IMR-90 (cell line): ENCODE measurements at regions not wholly inside any gene's neighbourhood (a gene's known extent, or its start where the extent isn't known, plus 50 kb on each side); places are given as distances from the start of the nearest gene placed in this dataset.

ENCODE experiments used
- ATAC-seq: fragments of 200-7000 bp; cut with Tn5 transposase; 2 replicates; pipeline ENCODE4 v1.9.1; 2020; ENCODE audit warnings: low read depth, mild to moderate bottlenecking, moderate library complexity
- BruUV-seq: library from RNA; stranded (reverse); fragments of 400-500 nt; replicated peaks from 2 replicates; lab custom pipeline; 2021; lab: Mats Ljungman, UMichigan
- CTCF ChIA-PET: fragments of 300-600 bp; formaldehyde crosslinking; extraction: SDS; loops from one replicate; lab custom pipeline; 2021; ENCODE audit warnings: antibody characterized with exemption; lab: Yijun Ruan, JAX
- POLR2A ChIA-PET: fragments of 300-600 bp; sonication (Branson Sonifier 250); formaldehyde crosslinking; loops from one replicate; lab custom pipeline; 2022; ENCODE audit warnings: antibody characterized with exemption; ENCODE audit not compliant: unreplicated experiment; lab: Charles Lee
- DNase-seq: peaks from one replicate; pipeline ENCODE4 v3.0.0; 2013
- H2AFZ ChIP-seq: replicated peaks from 2 replicates; pipeline ENCODE3; 2013; ENCODE audit warnings: low read length, mild to moderate bottlenecking; ENCODE audit not compliant: poor library complexity
- H2AK5ac ChIP-seq: 2 replicates; pipeline ENCODE4 v1.6.1; 2013; ENCODE audit warnings: low read depth, low read length, inconsistent platforms
- H2AK9ac ChIP-seq: replicated peaks from 2 replicates; pipeline ENCODE3; 2013; ENCODE audit warnings: mild to moderate bottlenecking, low read depth, low read length, moderate library complexity; ENCODE audit not compliant: poor library complexity
- H2BK120ac ChIP-seq: 2 replicates; pipeline ENCODE4 v1.6.1; 2013; ENCODE audit warnings: low read depth, low read length, inconsistent platforms
- H2BK15ac ChIP-seq: 3 replicates; pipeline ENCODE4 v1.6.1; 2013; ENCODE audit warnings: low read depth, low read length, inconsistent platforms
- H2BK20ac ChIP-seq: 2 replicates; pipeline ENCODE4 v1.6.1; 2013; ENCODE audit warnings: low read depth, mild to moderate bottlenecking, inconsistent platforms, low read length, moderate library complexity
- H2BK5ac ChIP-seq: 2 replicates; pipeline ENCODE4 v1.6.1; 2013; ENCODE audit warnings: mild to moderate bottlenecking, low read depth, low read length, inconsistent platforms; ENCODE audit not compliant: poor library complexity, severe bottlenecking
- H3K14ac ChIP-seq: replicated peaks from 2 replicates; pipeline ENCODE4 v1.6.1; 2013; ENCODE audit warnings: low read depth, low read length, inconsistent platforms
- H3K18ac ChIP-seq: 2 replicates; pipeline ENCODE4 v1.6.1; 2013; ENCODE audit warnings: low read depth, low read length, control low read depth
- H3K23ac ChIP-seq: 2 replicates; pipeline ENCODE4 v1.6.1; 2013; ENCODE audit warnings: low read depth, low read length, inconsistent platforms
- H3K27ac ChIP-seq: 2 replicates; pipeline ENCODE4 v1.5.1; 2013; ENCODE audit warnings: mild to moderate bottlenecking, control low read depth, low read length; ENCODE audit not compliant: insufficient read depth
- H3K27me3 ChIP-seq: 2 replicates; pipeline ENCODE4 v1.6.1; 2013; ENCODE audit warnings: low read length; ENCODE audit not compliant: control insufficient read depth, insufficient read depth
- H3K36me3 ChIP-seq: 2 replicates; pipeline ENCODE4 v1.6.1; 2013; ENCODE audit warnings: low read length, mixed read lengths; ENCODE audit not compliant: control insufficient read depth, insufficient read depth
- H3K4ac ChIP-seq: 2 replicates; pipeline ENCODE4 v1.6.1; 2013; ENCODE audit warnings: low read depth, low read length, inconsistent platforms
- H3K4me1 ChIP-seq: 2 replicates; pipeline ENCODE4 v1.6.1; 2013; ENCODE audit warnings: low read length, mixed read lengths; ENCODE audit not compliant: control insufficient read depth, insufficient read depth
- H3K4me2 ChIP-seq: 2 replicates; pipeline ENCODE4 v1.6.1; 2013; ENCODE audit warnings: low read depth, mild to moderate bottlenecking, control low read depth, low read length, moderate library complexity
- H3K4me3 ChIP-seq: 2 replicates; pipeline ENCODE4 v1.5.1; 2013; ENCODE audit warnings: low read depth, mild to moderate bottlenecking, control low read depth, low read length, moderate library complexity; ENCODE audit not compliant: insufficient read depth
- H3K56ac ChIP-seq: 2 replicates; pipeline ENCODE4 v1.6.1; 2013; ENCODE audit warnings: low read length, inconsistent platforms; ENCODE audit not compliant: insufficient read depth; ENCODE audit errors: extremely low read depth
- H3K79me1 ChIP-seq, 2 experiments: 2 replicates each; pipeline ENCODE4 v1.6.1; 2013; ENCODE audit warnings: low read length in 2 of 2, inconsistent platforms in 1 of 2, low read depth in 1 of 2
- H3K9ac ChIP-seq: 2 replicates; pipeline ENCODE4 v1.6.1; 2013; ENCODE audit warnings: low read depth, low read length, control low read depth
- H3K9me1 ChIP-seq: 2 replicates; pipeline ENCODE4 v1.6.1; 2013; ENCODE audit warnings: low read length, inconsistent platforms; ENCODE audit not compliant: insufficient read depth
- H3K9me3 ChIP-seq: 2 replicates; pipeline ENCODE4 v1.6.1; 2013; ENCODE audit warnings: low read length; ENCODE audit not compliant: control insufficient read depth, insufficient read depth
- H4K20me1 ChIP-seq: 2 replicates; pipeline ENCODE4 v1.6.1; 2013; ENCODE audit warnings: low read length, inconsistent platforms; ENCODE audit not compliant: insufficient read depth
- H4K5ac ChIP-seq: 2 replicates; pipeline ENCODE4 v1.6.1; 2013; ENCODE audit warnings: mild to moderate bottlenecking, low read depth, low read length, control low read depth
- H4K8ac ChIP-seq, 2 experiments: 2 replicates each; pipeline ENCODE4 v1.6.1; 2013; ENCODE audit warnings: low read depth in 2 of 2, low read length in 2 of 2, control low read depth in 1 of 2, inconsistent platforms in 1 of 2
- H4K91ac ChIP-seq: 2 replicates; pipeline ENCODE4 v1.6.1; 2013; ENCODE audit warnings: low read depth, low read length, inconsistent platforms; ENCODE audit not compliant: insufficient read depth
- BHLHE40 ChIP-seq: fragments of 150-350 bp; IDR thresholded peaks from 2 replicates; pipeline ENCODE4 v1.6.1; 2016; ENCODE audit warnings: mild to moderate bottlenecking, low read depth, low read length
- CEBPB ChIP-seq: IDR thresholded peaks from 2 replicates; pipeline ENCODE4 v1.6.1; 2012; ENCODE audit warnings: low read depth, low read length, improper control_type of control experiment
- CHD1 ChIP-seq: IDR thresholded peaks from 2 replicates; pipeline ENCODE4 v1.6.1; 2012; ENCODE audit warnings: low read depth, low read length, improper control_type of control experiment
- FOS ChIP-seq: fragments of 150-350 bp; IDR thresholded peaks from 2 replicates; pipeline ENCODE4 v1.6.1; 2016; ENCODE audit warnings: low read depth, low read length
- MAFK ChIP-seq: IDR thresholded peaks from 2 replicates; pipeline ENCODE4 v1.6.1; 2012; ENCODE audit warnings: low read depth, low read length, improper control_type of control experiment
- MAZ ChIP-seq: IDR thresholded peaks from 2 replicates; pipeline ENCODE4 v1.6.1; 2012; ENCODE audit warnings: low read depth, mild to moderate bottlenecking, low read length, improper control_type of control experiment, moderate library complexity, borderline replicate concordance
- MXI1 ChIP-seq: IDR thresholded peaks from 2 replicates; pipeline ENCODE4 v1.6.1; 2012; ENCODE audit warnings: low read depth, mild to moderate bottlenecking, low read length, moderate library complexity, borderline replicate concordance
- NFE2L2 ChIP-seq: fragments of 150-350 bp; IDR thresholded peaks from 2 replicates; pipeline ENCODE4 v1.6.1; 2016; ENCODE audit warnings: low read depth, mild to moderate bottlenecking, low read length
- POLR2A ChIP-seq: IDR thresholded peaks from 2 replicates; pipeline ENCODE4 v1.6.1; 2012; ENCODE audit warnings: mild to moderate bottlenecking, low read depth, low read length
- RAD21 ChIP-seq: IDR thresholded peaks from 2 replicates; pipeline ENCODE4 v1.6.1; 2012; ENCODE audit warnings: low read length, improper control_type of control experiment
- RCOR1 ChIP-seq: IDR thresholded peaks from 2 replicates; pipeline ENCODE4 v1.6.1; 2012; ENCODE audit warnings: mild to moderate bottlenecking, low read length, improper control_type of control experiment; ENCODE audit not compliant: insufficient replicate concordance
- RFX5 ChIP-seq: IDR thresholded peaks from 2 replicates; pipeline ENCODE4 v1.8.0; 2012; ENCODE audit warnings: low read depth, mild to moderate bottlenecking, low read length, moderate library complexity
- SMC3 ChIP-seq: fragments of 150-350 bp; IDR thresholded peaks from 2 replicates; pipeline ENCODE4 v1.6.1; 2016; ENCODE audit warnings: low read depth, mild to moderate bottlenecking, antibody characterized with exemption, low read length, moderate library complexity
- WGBS, 2 experiments: methylation state at CpG; one replicate each; pipeline versions ENCODE4 v1.1.5 to v1.1.7; 2013; ENCODE audit warnings: missing lambda C conversion rate in 2 of 2; ENCODE audit not compliant: insufficient read length in 1 of 2; ENCODE audit errors: extremely low coverage in 2 of 2; 5-methylcytosine and 5-hydroxymethylcytosine counted together
- dilution Hi-C: fragments of 300-500 bp; cut with HindIII; formaldehyde crosslinking; loops from one replicate; pipeline ENCODE4 v1.14.3; 2018; ENCODE audit warnings: low sequenced_read_pairs; ENCODE audit not compliant: unreplicated experiment
- in situ Hi-C: fragments of 300-500 bp; cut with MboI; formaldehyde crosslinking; loops from 3 replicates; pipeline ENCODE4 v1.14.3; 2019; ENCODE audit warnings: low sequenced_read_pairs, inconsistent platforms, mixed read lengths
- intact Hi-C: fragments of 100-400 bp; cut with micrococcal nuclease; formaldehyde crosslinking; loops from 2 replicates; pipeline ENCODE4 v1.10.0; 2022
- TF ChIP-seq, protein P1 (sequence below): fragments of 150-350 bp; IDR thresholded peaks from 2 replicates; pipeline ENCODE4 v1.6.1; 2017; ENCODE audit warnings: mild to moderate bottlenecking, antibody characterized with exemption, low read length, low read depth
- TF ChIP-seq, protein P2 (sequence below): fragments of 150-350 bp; IDR thresholded peaks from 2 replicates; pipeline ENCODE4 v1.6.1; 2016; ENCODE audit warnings: low read depth, mild to moderate bottlenecking, low read length, moderate library complexity, borderline replicate concordance
- TF ChIP-seq, protein P3 (sequence below): conservative IDR thresholded peaks from 2 replicates; pipeline ENCODE4 v1.5.1; 2012; ENCODE audit warnings: mild to moderate bottlenecking, low read depth, low read length, improper control_type of control experiment

DNA sequence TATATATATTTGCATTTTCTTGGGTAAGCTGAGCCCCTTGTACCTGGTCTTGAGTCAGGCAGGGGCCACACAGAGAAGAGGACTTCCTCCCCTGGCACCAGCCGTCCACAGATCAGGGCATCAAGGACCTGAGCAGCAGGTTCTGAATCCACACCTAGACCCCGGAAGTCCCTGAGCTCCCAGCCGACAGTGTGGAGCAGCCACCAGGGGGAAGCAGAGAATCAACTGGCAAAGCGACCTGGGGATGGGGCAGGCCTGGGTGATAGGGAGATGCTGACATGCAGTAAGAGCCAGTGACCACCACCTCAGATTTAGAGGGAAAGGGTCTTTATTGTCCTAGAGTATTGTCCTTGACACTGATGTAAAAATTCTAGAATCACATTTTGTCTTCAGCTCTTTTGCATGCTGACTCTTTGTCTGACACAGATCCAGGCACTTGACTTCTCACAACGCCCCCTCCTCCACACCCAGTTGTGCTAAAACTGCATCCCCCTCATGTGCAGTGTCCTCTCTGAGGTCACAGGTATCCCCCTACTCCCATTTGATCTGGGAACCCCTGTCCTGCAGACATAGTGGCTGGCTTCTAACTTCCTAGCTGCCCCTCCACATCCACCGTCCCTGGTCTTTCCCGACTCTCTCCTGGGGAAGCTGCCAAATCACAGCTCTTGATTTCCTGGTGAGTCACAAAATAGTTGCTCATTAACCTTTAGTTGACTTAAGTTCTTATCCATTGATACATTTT, 109.3 kb downstream of the GGTLC2 start:
- no peak overlapping the region for H3K4ac ChIP-seq
- H3K27me3 ChIP-seq, result peaks cover 6% of the 10 kb centered on the region
- H3K9me3 ChIP-seq, result no peaks in the 10 kb centered on the region
- H3K14ac ChIP-seq, result no peak overlapping the region
- H2AK9ac ChIP-seq, result no peak overlapping the region
- no peaks in the 10 kb centered on the region for H3K36me3 ChIP-seq
- H3K23ac ChIP-seq, result no peak overlapping the region
- no peak overlapping the region for H4K8ac ChIP-seq
- CTCF ChIA-PET, result interaction anchor here (1.0 to 1.3 kb wide), 2 partner anchors 12 to 130 kb away, joined by 3 to 5 read pairs; no protein-coding TSS in a partner anchor
- H2BK20ac ChIP-seq, result no peak overlapping the region
- no peaks in the 10 kb centered on the region for H3K79me1 ChIP-seq
- no peak overlapping the region for H3K9ac ChIP-seq
- intact Hi-C loops, result no loop called here
- BruUV-seq, result no TSS peak
- in situ Hi-C loops, result no loop called here
- H3K56ac ChIP-seq, result no peak overlapping the region
- no peak overlapping the region for H2AK5ac ChIP-seq
- H3K4me1 ChIP-seq, result no peaks in the 10 kb centered on the region
- no peak overlapping the region for H3K4me2 ChIP-seq
- H2BK5ac ChIP-seq, result no peak overlapping the region
- no peak overlapping the region for H2BK120ac ChIP-seq
- TF ChIP-seq MAFK, result no peak
- no peak for TF ChIP-seq BHLHE40
- TF ChIP-seq, protein P1, sequence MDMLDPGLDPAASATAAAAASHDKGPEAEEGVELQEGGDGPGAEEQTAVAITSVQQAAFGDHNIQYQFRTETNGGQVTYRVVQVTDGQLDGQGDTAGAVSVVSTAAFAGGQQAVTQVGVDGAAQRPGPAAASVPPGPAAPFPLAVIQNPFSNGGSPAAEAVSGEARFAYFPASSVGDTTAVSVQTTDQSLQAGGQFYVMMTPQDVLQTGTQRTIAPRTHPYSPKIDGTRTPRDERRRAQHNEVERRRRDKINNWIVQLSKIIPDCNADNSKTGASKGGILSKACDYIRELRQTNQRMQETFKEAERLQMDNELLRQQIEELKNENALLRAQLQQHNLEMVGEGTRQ, result no peak
- TF ChIP-seq RCOR1, result no peak
- TF ChIP-seq MXI1, result no peak
- TF ChIP-seq SMC3, result peak; percentile 42
- TF ChIP-seq RAD21, result peak; percentile 29; the same call in 1 of the 2 replicates
- TF ChIP-seq NFE2L2, result no peak
- TF ChIP-seq POLR2A, result no peak
- no peak for TF ChIP-seq MAZ
- TF ChIP-seq CHD1, result no peak
- TF ChIP-seq, protein P2, sequence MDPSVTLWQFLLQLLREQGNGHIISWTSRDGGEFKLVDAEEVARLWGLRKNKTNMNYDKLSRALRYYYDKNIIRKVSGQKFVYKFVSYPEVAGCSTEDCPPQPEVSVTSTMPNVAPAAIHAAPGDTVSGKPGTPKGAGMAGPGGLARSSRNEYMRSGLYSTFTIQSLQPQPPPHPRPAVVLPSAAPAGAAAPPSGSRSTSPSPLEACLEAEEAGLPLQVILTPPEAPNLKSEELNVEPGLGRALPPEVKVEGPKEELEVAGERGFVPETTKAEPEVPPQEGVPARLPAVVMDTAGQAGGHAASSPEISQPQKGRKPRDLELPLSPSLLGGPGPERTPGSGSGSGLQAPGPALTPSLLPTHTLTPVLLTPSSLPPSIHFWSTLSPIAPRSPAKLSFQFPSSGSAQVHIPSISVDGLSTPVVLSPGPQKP, result no peak
- TF ChIP-seq CEBPB, result no peak
- no peak for TF ChIP-seq RFX5
- TF ChIP-seq, protein P3, sequence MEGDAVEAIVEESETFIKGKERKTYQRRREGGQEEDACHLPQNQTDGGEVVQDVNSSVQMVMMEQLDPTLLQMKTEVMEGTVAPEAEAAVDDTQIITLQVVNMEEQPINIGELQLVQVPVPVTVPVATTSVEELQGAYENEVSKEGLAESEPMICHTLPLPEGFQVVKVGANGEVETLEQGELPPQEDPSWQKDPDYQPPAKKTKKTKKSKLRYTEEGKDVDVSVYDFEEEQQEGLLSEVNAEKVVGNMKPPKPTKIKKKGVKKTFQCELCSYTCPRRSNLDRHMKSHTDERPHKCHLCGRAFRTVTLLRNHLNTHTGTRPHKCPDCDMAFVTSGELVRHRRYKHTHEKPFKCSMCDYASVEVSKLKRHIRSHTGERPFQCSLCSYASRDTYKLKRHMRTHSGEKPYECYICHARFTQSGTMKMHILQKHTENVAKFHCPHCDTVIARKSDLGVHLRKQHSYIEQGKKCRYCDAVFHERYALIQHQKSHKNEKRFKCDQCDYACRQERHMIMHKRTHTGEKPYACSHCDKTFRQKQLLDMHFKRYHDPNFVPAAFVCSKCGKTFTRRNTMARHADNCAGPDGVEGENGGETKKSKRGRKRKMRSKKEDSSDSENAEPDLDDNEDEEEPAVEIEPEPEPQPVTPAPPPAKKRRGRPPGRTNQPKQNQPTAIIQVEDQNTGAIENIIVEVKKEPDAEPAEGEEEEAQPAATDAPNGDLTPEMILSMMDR, result peak; percentile 54
- no peak for TF ChIP-seq FOS
- POLR2A ChIA-PET, result no interaction called here
- no peak overlapping the region for H4K5ac ChIP-seq
- no peaks in the 10 kb centered on the region for H4K20me1 ChIP-seq
- H3K18ac ChIP-seq, result no peak overlapping the region
- dilution Hi-C loops, result no loop called here
- H2AFZ ChIP-seq, result peak overlapping the region; percentile 14
- no peaks in the 10 kb centered on the region; the same call in 1 of the 2 replicates for H3K9me1 ChIP-seq
- H3K27ac ChIP-seq, result no peak overlapping the region
- 40% methylated on average over 3 of the region's 7 CpGs; no CpG with 5 or more reads in 1 of the 2 experiments for WGBS, 2 experiments
- no peak overlapping the region for H3K4me3 ChIP-seq
- H2BK15ac ChIP-seq, result no peak overlapping the region
- peak; percentile 21 for DNase-seq
- no peak overlapping the region for H4K91ac ChIP-seq
- peak; percentile 68 for ATAC-seq
